ENCODE measurements at regions not wholly inside any gene's neighbourhood (a gene's known extent, or its start where the extent isn't known, plus 50 kb on each side); places are given as distances from the start of the nearest gene placed in this dataset.
"Not testable (repeated sequence)": the region's sequence is repeated elsewhere in the genome, so short reads cannot be mapped to it uniquely, and the experiment has no call there.

GRCh38 chr2:3899536-3900155 is 196.3 kb downstream of the DCDC2C start:
- FAIRE-seq (no peak), DNase-seq (ENCODE audit: insufficient read length, low spot score) (no peak)
- TF ChIP-seq, protein P1, sequence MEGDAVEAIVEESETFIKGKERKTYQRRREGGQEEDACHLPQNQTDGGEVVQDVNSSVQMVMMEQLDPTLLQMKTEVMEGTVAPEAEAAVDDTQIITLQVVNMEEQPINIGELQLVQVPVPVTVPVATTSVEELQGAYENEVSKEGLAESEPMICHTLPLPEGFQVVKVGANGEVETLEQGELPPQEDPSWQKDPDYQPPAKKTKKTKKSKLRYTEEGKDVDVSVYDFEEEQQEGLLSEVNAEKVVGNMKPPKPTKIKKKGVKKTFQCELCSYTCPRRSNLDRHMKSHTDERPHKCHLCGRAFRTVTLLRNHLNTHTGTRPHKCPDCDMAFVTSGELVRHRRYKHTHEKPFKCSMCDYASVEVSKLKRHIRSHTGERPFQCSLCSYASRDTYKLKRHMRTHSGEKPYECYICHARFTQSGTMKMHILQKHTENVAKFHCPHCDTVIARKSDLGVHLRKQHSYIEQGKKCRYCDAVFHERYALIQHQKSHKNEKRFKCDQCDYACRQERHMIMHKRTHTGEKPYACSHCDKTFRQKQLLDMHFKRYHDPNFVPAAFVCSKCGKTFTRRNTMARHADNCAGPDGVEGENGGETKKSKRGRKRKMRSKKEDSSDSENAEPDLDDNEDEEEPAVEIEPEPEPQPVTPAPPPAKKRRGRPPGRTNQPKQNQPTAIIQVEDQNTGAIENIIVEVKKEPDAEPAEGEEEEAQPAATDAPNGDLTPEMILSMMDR (IDR thresholded peaks at IDR 0.05; ENCODE audit: insufficient read depth, missing control alignments): no peak

GRCh38 chr2:3902131-3902530 is 198.8 kb downstream of the DCDC2C start:
- FAIRE-seq (no peak), DNase-seq (ENCODE audit: insufficient read length, low spot score) (no peak)
- TF ChIP-seq, protein P1 (IDR thresholded peaks at IDR 0.05; ENCODE audit: insufficient read depth, missing control alignments): no peak

DNA sequence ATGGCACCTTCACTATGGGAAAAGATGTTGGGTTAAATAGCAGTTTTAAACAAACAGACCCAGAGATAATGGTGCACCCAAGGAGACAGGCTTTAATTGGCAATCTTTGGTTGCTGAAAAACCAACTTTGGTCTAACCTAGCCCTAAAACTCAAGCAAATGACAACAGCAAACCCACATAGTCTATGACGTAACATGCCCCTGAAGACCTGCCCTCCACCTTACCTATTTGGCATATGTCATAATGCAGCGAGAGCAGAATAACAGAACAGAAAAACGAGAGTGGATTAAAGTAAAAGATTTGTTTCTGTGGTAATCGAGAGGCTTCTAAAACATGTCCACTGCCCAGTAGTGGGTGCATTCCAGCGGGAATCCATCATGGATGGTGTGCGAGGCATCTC is 200.7 kb downstream of the DCDC2C start:
- FAIRE-seq (no peak), DNase-seq (ENCODE audit: insufficient read length, low spot score) (no peak)
- TF ChIP-seq, protein P1 (IDR thresholded peaks at IDR 0.05; ENCODE audit: insufficient read depth, missing control alignments): no peak

GRCh38 chr2:3908498-3908897 is 205.1 kb downstream of the DCDC2C start:
- FAIRE-seq; DNase-seq (ENCODE audit: insufficient read length, low spot score): not testable (repeated sequence)

DNA sequence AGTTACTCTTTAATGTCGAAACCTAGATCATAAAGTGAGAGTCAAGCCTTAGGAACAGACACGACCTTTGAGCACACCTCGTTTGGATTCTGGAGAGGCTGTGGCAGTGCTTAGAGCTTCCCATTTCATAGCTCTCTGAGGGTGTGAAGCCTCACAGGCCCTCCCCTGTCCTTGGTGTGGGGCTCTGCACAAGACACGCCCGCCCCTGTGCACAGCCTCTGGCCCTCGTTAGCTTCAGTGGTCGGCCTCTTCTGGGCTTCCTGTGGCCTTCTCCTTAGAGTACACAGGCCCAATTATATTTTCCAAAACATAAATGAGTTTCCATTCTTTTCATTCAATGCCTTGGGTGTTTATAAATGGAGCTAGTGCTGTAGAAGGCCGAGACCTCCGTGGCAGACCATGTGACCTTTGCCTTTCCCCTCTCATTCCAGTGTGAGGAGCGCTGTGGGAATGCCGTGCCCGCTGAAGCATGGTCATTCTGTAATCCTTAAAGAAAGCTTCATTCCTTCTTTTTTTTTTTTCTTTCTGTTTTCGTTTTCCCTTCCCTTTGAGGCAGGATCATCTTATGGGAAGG is 208.6 kb downstream of the DCDC2C start:
- TF ChIP-seq, protein P1 (IDR thresholded peaks at IDR 0.05; ENCODE audit: insufficient read depth, missing control alignments): no peak
- FAIRE-seq (no peak), DNase-seq (ENCODE audit: insufficient read length, low spot score) (no peak)

DNA sequence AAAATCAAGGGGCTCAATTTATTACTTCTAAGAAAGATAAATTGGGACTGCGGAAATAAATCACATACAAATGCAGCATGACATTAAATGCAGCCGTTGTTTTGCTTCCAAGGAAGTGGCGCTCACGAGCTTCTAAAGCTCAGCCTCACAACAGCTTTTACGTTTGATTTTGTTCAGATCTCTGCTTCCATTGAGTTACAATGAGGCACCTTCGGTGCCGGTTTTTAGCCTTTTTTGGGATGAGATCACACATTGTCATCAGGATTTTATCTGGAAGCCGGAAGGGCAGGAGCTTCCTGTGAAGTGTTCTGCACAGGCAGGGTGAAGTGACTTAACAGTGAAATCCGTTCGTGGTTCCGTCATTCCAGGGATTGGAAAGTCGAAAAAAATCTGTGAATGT is 209.8 kb downstream of the DCDC2C start:
- TF ChIP-seq, protein P1 (IDR thresholded peaks at IDR 0.05; ENCODE audit: insufficient read depth, missing control alignments): no peak
- FAIRE-seq (no peak), DNase-seq (ENCODE audit: insufficient read length, low spot score) (no peak)

DNA sequence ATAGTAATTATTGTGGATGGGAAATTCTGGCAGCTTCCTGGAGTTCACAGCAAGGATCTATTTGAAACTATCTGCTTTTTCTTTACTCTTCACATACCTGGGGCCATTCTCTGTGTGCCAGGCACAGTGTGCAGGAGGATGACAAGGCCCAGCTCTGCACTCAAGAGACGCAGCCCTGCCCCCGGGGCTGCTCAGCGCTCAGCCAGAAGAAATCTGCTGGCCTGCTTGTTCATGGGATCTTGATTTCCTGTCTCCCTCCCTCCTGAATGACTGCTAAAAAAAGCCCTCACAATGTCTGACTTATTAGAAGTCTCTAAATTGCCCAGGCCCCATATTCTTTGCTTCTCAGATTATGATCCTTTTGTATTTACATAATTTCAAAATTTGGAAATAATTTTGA is 210.9 kb downstream of the DCDC2C start:
- no peak for FAIRE-seq
- TF ChIP-seq, protein P1 (IDR thresholded peaks at IDR 0.05; ENCODE audit: insufficient read depth, missing control alignments): no peak
- no peak for DNase-seq (ENCODE audit: insufficient read length, low spot score)

All from D721Med (cell line).